Endothelial cell of umbilical vein (primary cell): ENCODE measurements at regions not wholly inside any gene's neighbourhood (a gene's known extent, or its start where the extent isn't known, plus 50 kb on each side); places are given as distances from the start of the nearest gene placed in this dataset.

Source experiments
- BruUV-seq: library from RNA; stranded (reverse); fragments of 400-500 nt; replicated peaks from 2 replicates; lab custom pipeline; 2021; lab: Mats Ljungman, UMichigan
- CTCF ChIA-PET: fragments of 300-600, 350-600 bp; sonication (Branson Sonifier 250); formaldehyde crosslinking; loops from one replicate; lab custom pipeline; 2021; ENCODE audit warnings: antibody characterized with exemption, inconsistent platforms; lab: Charles Lee
- POLR2A ChIA-PET: fragments of 300-600, 350-600 bp; sonication (Branson Sonifier 250); formaldehyde crosslinking; loops from one replicate; lab custom pipeline; 2021; ENCODE audit warnings: antibody characterized with exemption, inconsistent platforms; lab: Charles Lee
- DNase-seq: peaks from one replicate; pipeline ENCODE4 v3.0.0-alpha.2; 2011; ENCODE audit warnings: low read depth, low spot score
- FAIRE-seq: peaks from 2 replicates; lab custom pipeline; 2011; peaks lifted over from hg19 to GRCh38; lab: Jason Lieb, UNC
- H2AFZ ChIP-seq: 2 replicates; pipeline ENCODE4 v1.6.0; 2012; ENCODE audit warnings: low read depth, low read length, control low read depth, inconsistent platforms
- H3K27ac ChIP-seq: 2 replicates; pipeline ENCODE4 v1.5.1; 2011; ENCODE audit warnings: low read depth, mild to moderate bottlenecking, control low read depth, low read length, moderate library complexity; ENCODE audit not compliant: insufficient read depth
- H3K27me3 ChIP-seq, 2 experiments: 2 replicates each; pipeline versions ENCODE4 v1.6.0 to v1.6.1; 2011; ENCODE audit warnings: low read length in 2 of 2, mixed read lengths in 1 of 2; ENCODE audit not compliant: control insufficient read depth in 2 of 2, insufficient read depth in 2 of 2
- H3K36me3 ChIP-seq, 2 experiments: 2 replicates in 1 of 2; 3 replicates in 1 of 2; pipeline ENCODE4 v1.5.1; 2011; ENCODE audit warnings: low read length in 2 of 2, mild to moderate bottlenecking in 1 of 2, moderate library complexity in 1 of 2; ENCODE audit not compliant: control insufficient read depth in 2 of 2, insufficient read depth in 2 of 2; ENCODE audit errors: extremely low read depth in 1 of 2
- H3K4me1 ChIP-seq: 3 replicates; pipeline ENCODE4 v1.5.1; 2011; ENCODE audit warnings: mild to moderate bottlenecking, low read length; ENCODE audit not compliant: control insufficient read depth, insufficient read depth; ENCODE audit errors: extremely low read depth
- H3K4me2 ChIP-seq: 2 replicates; pipeline ENCODE4 v1.6.1; 2011; ENCODE audit warnings: low read length, control low read depth, mixed read lengths; ENCODE audit not compliant: insufficient read depth
- H3K4me3 ChIP-seq, 3 experiments: fragments of 200-600 bp in 1 of 3; sonication (generic), shearing (Covaris generic) in 1 of 3; replicated peaks in 1 of 3; 2 replicates each; pipeline ENCODE4 v1.5.1; 2011 to 2016; ENCODE audit warnings: control low read depth in 3 of 3, low read length in 3 of 3, mild to moderate bottlenecking in 2 of 3, inconsistent platforms in 1 of 3, low read depth in 1 of 3, moderate library complexity in 1 of 3; ENCODE audit not compliant: insufficient read depth in 1 of 3
- H3K79me2 ChIP-seq: 2 replicates; pipeline ENCODE4 v1.6.0; 2012; ENCODE audit warnings: low read length, inconsistent platforms; ENCODE audit not compliant: control insufficient read depth, insufficient read depth
- H3K9ac ChIP-seq: replicated peaks from 2 replicates; pipeline ENCODE3; 2011; ENCODE audit warnings: low read length, control low read depth; ENCODE audit not compliant: insufficient read depth; ENCODE audit errors: extremely low read depth
- H3K9me1 ChIP-seq: replicated peaks from 3 replicates; pipeline ENCODE4 v1.6.0; 2011; ENCODE audit warnings: mild to moderate bottlenecking, low read length; ENCODE audit not compliant: control insufficient read depth, insufficient read depth; ENCODE audit errors: extremely low read depth
- H3K9me3 ChIP-seq: replicated peaks from 2 replicates; pipeline ENCODE4 v1.5.1; 2012; ENCODE audit warnings: low read length, inconsistent platforms; ENCODE audit not compliant: control insufficient read depth, insufficient read depth
- H4K20me1 ChIP-seq: replicated peaks from 2 replicates; pipeline ENCODE3; 2011; ENCODE audit warnings: mild to moderate bottlenecking, low read length; ENCODE audit not compliant: control insufficient read depth, insufficient read depth; ENCODE audit errors: extremely low read depth
- CTCF ChIP-seq, 2 donors: IDR thresholded peaks; 1 replicate in 1 of 2; 2 replicates in 1 of 2; pipeline ENCODE4 v1.5.1; 2011; ENCODE audit warnings: low read length in 2 of 2, mild to moderate bottlenecking in 2 of 2, moderate library complexity in 2 of 2, control low read depth in 1 of 2, inconsistent platforms in 1 of 2, low read depth in 1 of 2; ENCODE audit not compliant: insufficient read depth in 1 of 2; ENCODE audit errors: extremely low read depth in 1 of 2
- EZH2 ChIP-seq: IDR thresholded peaks from 2 replicates; pipeline ENCODE4 v1.6.1; 2012; ENCODE audit warnings: borderline replicate concordance, low read depth, mild to moderate bottlenecking, moderate library complexity, low read length, inconsistent platforms; ENCODE audit not compliant: severe bottlenecking
- FOS ChIP-seq: IDR thresholded peaks from 2 replicates; pipeline ENCODE4 v1.6.1; 2011; ENCODE audit warnings: mild to moderate bottlenecking, low read length, moderate library complexity, borderline replicate concordance; ENCODE audit not compliant: insufficient read depth
- GATA2 ChIP-seq: IDR thresholded peaks from 2 replicates; pipeline ENCODE4 v1.7.0; 2011; ENCODE audit warnings: low read depth, mild to moderate bottlenecking, moderate library complexity, mixed read lengths, low read length; ENCODE audit not compliant: insufficient read length, insufficient read depth
- JUN ChIP-seq: IDR thresholded peaks from 2 replicates; pipeline ENCODE4 v1.6.1; 2011; ENCODE audit warnings: borderline replicate concordance, low read depth; ENCODE audit not compliant: insufficient read length, insufficient read depth
- MAX ChIP-seq: IDR thresholded peaks from 2 replicates; pipeline ENCODE4 v1.6.1; 2011; ENCODE audit not compliant: insufficient read depth, insufficient read length
- MYC ChIP-seq: IDR thresholded peaks from one replicate; pipeline ENCODE4 v1.6.1; 2011; ENCODE audit warnings: mild to moderate bottlenecking, low read depth, low read length
- POLR2A ChIP-seq: IDR thresholded peaks from 2 replicates; pipeline ENCODE4 v1.6.1; 2012; ENCODE audit warnings: low read depth, mild to moderate bottlenecking, control low read depth, low read length
- POLR2AphosphoS5 ChIP-seq: IDR thresholded peaks from 2 replicates; pipeline ENCODE4 v1.6.1; 2012; ENCODE audit warnings: low read depth, mild to moderate bottlenecking, control low read depth, low read length, moderate library complexity; ENCODE audit not compliant: insufficient read depth
- dilution Hi-C: fragments of 300-500 bp; cut with MboI; formaldehyde crosslinking; loops from one replicate; pipeline ENCODE4 v1.15.0; 2019; ENCODE audit warnings: low sequenced_read_pairs; ENCODE audit not compliant: extremely low pct_ligation_motif_present
- intact Hi-C: fragments of 100-400 bp; cut with micrococcal nuclease; formaldehyde crosslinking; loops from one replicate; pipeline ENCODE4 v1.10.0; 2022

- H2AFZ ChIP-seq = no peak overlapping the region
- H3K4me1 ChIP-seq = no peaks in the 10 kb centered on the region
- DNase-seq (no peak), FAIRE-seq (no peak)
- H3K4me2 ChIP-seq = no peak overlapping the region
- no peaks in the 10 kb centered on the region for H3K36me3 ChIP-seq
- TF ChIP-seq FOS (no peak), POLR2AphosphoS5 (no peak), POLR2A (no peak), EZH2 (no peak), GATA2 (no peak), MYC (no peak), JUN (no peak), CTCF (IDR thresholded peaks at IDR 0.05; ENCODE audit: extremely low read depth in 1 of 2, insufficient read depth in 1 of 2, low read depth in 1 of 2, low read length in 2 of 2) (no peak), MAX (no peak)
- no peaks in the 10 kb centered on the region for H3K9me1 ChIP-seq
- no peak overlapping the region for H3K9ac ChIP-seq
- H4K20me1 ChIP-seq = no peaks in the 10 kb centered on the region
- H3K27ac ChIP-seq = no peak overlapping the region
- no peaks in the 10 kb centered on the region for H3K79me2 ChIP-seq
- dilution Hi-C loops = no loop called here
- POLR2A ChIA-PET = no interaction called here
- no TSS peak for BruUV-seq
- intact Hi-C loops = no loop called here
- H3K9me3 ChIP-seq = no peaks in the 10 kb centered on the region
- CTCF ChIA-PET = no interaction called here
- H3K27me3 ChIP-seq = no peaks in the 10 kb centered on the region
- no peak overlapping the region for H3K4me3 ChIP-seq
Observed at GRCh38 chr13:68078469-68078868, 848.3 kb upstream of the PCDH9 start.
